ENCODE measurements at regions not wholly inside any gene's neighbourhood (a gene's known extent, or its start where the extent isn't known, plus 50 kb on each side); places are given as distances from the start of the nearest gene placed in this dataset.
"Not testable (repeated sequence)": the region's sequence is repeated elsewhere in the genome, so short reads cannot be mapped to it uniquely, and the experiment has no call there.

DNA sequence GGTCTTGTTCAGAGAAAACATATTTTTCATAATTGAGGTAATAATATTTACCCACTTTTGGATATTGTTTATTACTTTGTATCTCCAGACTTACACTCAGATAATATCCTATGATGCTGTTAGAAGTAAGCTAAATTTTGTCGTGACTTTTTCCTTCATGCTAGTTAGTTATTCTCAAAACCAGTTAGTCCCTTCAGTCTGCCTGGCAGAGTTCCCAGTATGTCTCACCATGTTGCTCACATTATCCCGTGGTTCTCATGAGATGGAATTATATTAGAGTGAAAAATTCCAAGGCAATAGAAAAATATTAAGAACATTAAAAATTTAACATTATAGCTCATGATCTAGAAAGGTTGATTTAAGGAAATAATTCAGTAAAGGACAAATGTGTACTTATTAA is 81.5 kb upstream of the SMIM30 start:
- Mint-ChIP-seq H3K36me3 (no peaks in the 10 kb centered on the region), H3K4me1 (no peaks in the 10 kb centered on the region), H3K27ac (no peak overlapping the region), H3K27me3 (peaks cover 0 to 16% of the 10 kb centered on the region in 2 donors), H3K9me3 (no peaks in the 10 kb centered on the region), H3K4me3 (no peak overlapping the region)
- no peaks in the 10 kb centered on the region for H3K27me3 ChIP-seq (ENCODE audit: insufficient read depth, low read length)
- H3K36me3 ChIP-seq (ENCODE audit: insufficient read depth, low read length) = no peaks in the 10 kb centered on the region
- no peak for DNase-seq
- ChIA-PET CTCF (ENCODE audit: partially characterized antibody) (no interaction called here), POLR2A (ENCODE audit: partially characterized antibody) (no interaction called here)
- no peaks in the 10 kb centered on the region for H3K4me1 ChIP-seq (ENCODE audit: insufficient read depth, low read length)
- no peak overlapping the region for H3K4me3 ChIP-seq (ENCODE audit: low read length in 2 of 2)
- intact Hi-C loops (cut with micrococcal nuclease) = no loop called here
- H3K9me3 ChIP-seq (ENCODE audit: control insufficient read depth in 1 of 2, low read length in 2 of 2) = no peaks in the 10 kb centered on the region
- no peak overlapping the region for H3K27ac ChIP-seq (ENCODE audit: low read depth, low read length)

DNA sequence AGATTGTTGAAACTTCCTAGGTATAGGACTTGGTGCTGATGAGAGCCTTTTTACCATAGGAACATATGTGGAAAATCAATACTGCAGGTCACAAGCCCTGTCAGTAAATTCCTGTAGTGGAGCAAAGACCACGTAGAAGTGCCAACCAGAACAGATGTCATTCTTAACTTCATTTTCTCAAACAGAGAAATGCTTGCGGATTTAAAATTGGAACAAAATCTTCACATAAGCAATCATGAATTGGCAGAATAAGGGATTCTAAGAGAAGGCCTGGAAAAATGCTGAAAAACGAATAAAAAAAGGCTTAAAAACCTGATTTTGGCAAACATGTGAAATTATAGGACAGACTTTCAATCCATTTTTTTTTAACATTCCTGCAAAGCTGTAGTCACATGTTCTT is 80.8 kb upstream of the SMIM30 start:
- ChIA-PET CTCF (ENCODE audit: partially characterized antibody) (no interaction called here), POLR2A (ENCODE audit: partially characterized antibody) (no interaction called here)
- Histone ChIP-seq H3K27me3 (ENCODE audit: insufficient read depth, low read length) (no peaks in the 10 kb centered on the region), H3K4me1 (ENCODE audit: insufficient read depth, low read length) (no peaks in the 10 kb centered on the region), H3K36me3 (ENCODE audit: insufficient read depth, low read length) (no peaks in the 10 kb centered on the region), H3K9me3 (ENCODE audit: control insufficient read depth in 1 of 2, low read length in 2 of 2) (no peaks in the 10 kb centered on the region), H3K4me3 (ENCODE audit: low read length in 2 of 2) (no peak overlapping the region), H3K27ac (ENCODE audit: low read depth, low read length) (no peak overlapping the region)
- Mint-ChIP-seq H3K27ac (no peak overlapping the region), H3K9me3 (no peaks in the 10 kb centered on the region), H3K36me3 (no peaks in the 10 kb centered on the region), H3K4me3 (no peak overlapping the region), H3K27me3 (peaks cover 0 to 14% of the 10 kb centered on the region in 2 donors), H3K4me1 (no peaks in the 10 kb centered on the region)
- DNase-seq = no peak
- intact Hi-C loops (cut with micrococcal nuclease) = no loop called here

DNA sequence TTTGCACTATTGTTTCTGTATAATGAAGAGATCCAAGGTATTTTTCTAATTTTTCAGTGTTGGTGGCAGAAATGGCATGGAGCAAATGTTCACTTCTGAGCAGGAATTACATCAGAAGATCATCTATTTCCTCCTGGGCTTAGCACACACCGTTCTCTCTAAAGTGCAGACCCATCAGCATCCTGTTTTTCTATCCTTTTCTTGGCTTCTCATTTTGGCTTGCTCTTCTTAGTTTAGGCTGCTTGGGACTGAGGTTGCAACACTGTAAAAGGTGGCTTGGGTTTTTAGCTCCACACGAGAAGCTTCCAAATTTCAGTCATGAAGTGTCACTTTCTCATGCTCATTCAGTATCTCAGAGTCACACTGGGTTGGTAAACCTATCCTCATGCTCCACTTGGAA is 79.9 kb upstream of the SMIM30 start:
- ChIA-PET CTCF (ENCODE audit: partially characterized antibody) (no interaction called here), POLR2A (ENCODE audit: partially characterized antibody) (no interaction called here)

DNA sequence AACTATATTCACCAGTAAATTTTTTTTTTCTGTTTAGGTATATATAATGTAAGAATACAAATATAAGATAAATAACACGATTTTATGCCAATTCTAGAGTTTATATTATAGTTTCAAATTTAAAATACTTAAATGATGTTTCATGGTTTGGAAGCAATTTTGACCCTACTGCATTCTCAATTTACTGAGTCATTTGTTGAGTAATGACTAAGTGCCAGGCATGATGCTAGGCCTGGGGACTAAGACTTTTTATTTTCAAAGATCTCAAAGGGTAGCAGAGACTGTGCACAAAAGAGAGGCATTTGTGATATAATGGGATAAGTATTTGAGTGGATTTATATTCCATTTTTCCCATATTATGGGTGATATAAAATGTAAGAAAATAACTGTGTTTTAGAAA is 78.9 kb upstream of the SMIM30 start:
- H3K27ac ChIP-seq (ENCODE audit: low read depth, low read length) = no peak overlapping the region
- H3K9me3 ChIP-seq (ENCODE audit: control insufficient read depth in 1 of 2, low read length in 2 of 2) = no peaks in the 10 kb centered on the region
- DNase-seq = no peak
- no peaks in the 10 kb centered on the region for H3K4me1 ChIP-seq (ENCODE audit: insufficient read depth, low read length)
- Mint-ChIP-seq H3K9me3 (no peaks in the 10 kb centered on the region), H3K36me3 (no peaks in the 10 kb centered on the region), H3K27ac (no peak overlapping the region), H3K27me3 (peaks cover 0 to 9% of the 10 kb centered on the region in 2 donors), H3K4me1 (no peaks in the 10 kb centered on the region), H3K4me3 (no peak overlapping the region)
- H3K27me3 ChIP-seq (ENCODE audit: insufficient read depth, low read length) = no peaks in the 10 kb centered on the region
- intact Hi-C loops (cut with micrococcal nuclease) = no loop called here
- H3K36me3 ChIP-seq (ENCODE audit: insufficient read depth, low read length) = no peaks in the 10 kb centered on the region
- ChIA-PET POLR2A (ENCODE audit: partially characterized antibody) (no interaction called here), CTCF (ENCODE audit: partially characterized antibody) (no interaction called here)
- H3K4me3 ChIP-seq (ENCODE audit: low read length in 2 of 2) = no peak overlapping the region

More for the DNA sequence above, 79.9 kb upstream of the SMIM30 start:
- Mint-ChIP-seq H3K36me3 (no peaks in the 10 kb centered on the region), H3K4me3 (no peak overlapping the region), H3K27me3 (peaks cover 0 to 9% of the 10 kb centered on the region in 2 donors), H3K27ac (no peak overlapping the region), H3K9me3 (no peaks in the 10 kb centered on the region), H3K4me1 (no peaks in the 10 kb centered on the region)
- no peak overlapping the region for H3K4me3 ChIP-seq (ENCODE audit: low read length in 2 of 2)
- H3K27ac ChIP-seq (ENCODE audit: low read depth, low read length) = no peak overlapping the region
- H3K36me3 ChIP-seq (ENCODE audit: insufficient read depth, low read length) = no peaks in the 10 kb centered on the region
- intact Hi-C loops (cut with micrococcal nuclease) = no loop called here
- no peak for DNase-seq
- H3K9me3 ChIP-seq (ENCODE audit: control insufficient read depth in 1 of 2, low read length in 2 of 2) = no peaks in the 10 kb centered on the region
- no peaks in the 10 kb centered on the region for H3K27me3 ChIP-seq (ENCODE audit: insufficient read depth, low read length)
- no peaks in the 10 kb centered on the region for H3K4me1 ChIP-seq (ENCODE audit: insufficient read depth, low read length)

DNA sequence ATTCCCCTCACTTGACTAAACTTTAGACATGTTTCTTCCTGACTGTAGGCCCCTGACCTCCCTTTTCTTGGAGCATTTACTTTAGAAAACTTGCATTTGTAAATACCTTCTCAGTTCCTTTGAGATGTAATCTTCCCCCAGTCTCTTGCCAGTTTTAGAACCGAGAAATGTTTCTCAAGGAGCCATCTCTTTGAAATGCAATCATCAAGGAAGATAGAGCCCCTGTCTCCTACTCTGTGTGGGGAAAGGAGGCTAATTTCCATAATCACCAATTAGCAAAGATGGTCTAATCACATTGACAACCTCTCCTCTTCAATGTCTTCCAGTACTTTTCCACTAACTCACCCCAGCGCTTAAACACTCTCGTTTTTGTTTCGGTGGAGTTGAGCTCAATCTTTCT is 70.0 kb upstream of the SMIM30 start:
- no peak overlapping the region for H3K27ac Mint-ChIP-seq
- CTCF ChIA-PET (ENCODE audit: partially characterized antibody) = no interaction called here
- POLR2A ChIA-PET (ENCODE audit: partially characterized antibody) = no interaction called here

DNA sequence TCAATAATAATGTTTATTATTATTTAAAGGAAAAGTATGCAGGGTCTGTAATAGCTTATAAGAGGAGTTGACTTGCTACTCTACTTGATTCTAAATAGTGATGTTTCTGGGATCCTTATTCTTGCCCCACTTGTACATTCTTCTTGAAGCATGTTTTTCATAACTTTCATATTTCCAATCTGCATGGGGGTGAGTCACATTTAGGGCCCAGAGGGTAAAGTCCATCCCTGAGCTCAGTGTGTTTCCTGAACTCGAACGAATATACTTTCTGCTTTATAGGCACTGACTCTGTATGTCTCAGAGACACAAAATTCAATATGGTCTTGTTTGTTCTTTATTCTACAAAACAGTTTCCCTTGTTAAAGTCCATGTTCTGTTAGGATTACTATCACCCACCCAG is 61.0 kb upstream of the SMIM30 start:
- DNase-seq = no peak
- H3K4me3 Mint-ChIP-seq = no peak overlapping the region
- peaks cover 2 to 3% of the 10 kb centered on the region in 2 donors for H3K27me3 Mint-ChIP-seq
- Histone ChIP-seq H3K27me3 (ENCODE audit: insufficient read depth, low read length) (no peaks in the 10 kb centered on the region), H3K36me3 (ENCODE audit: insufficient read depth, low read length) (no peaks in the 10 kb centered on the region), H3K4me1 (ENCODE audit: insufficient read depth, low read length) (no peaks in the 10 kb centered on the region), H3K4me3 (ENCODE audit: low read length in 2 of 2) (no peak overlapping the region), H3K27ac (ENCODE audit: low read depth, low read length) (no peak overlapping the region), H3K9me3 (ENCODE audit: control insufficient read depth in 1 of 2, low read length in 2 of 2) (no peaks in the 10 kb centered on the region)
- H3K36me3 Mint-ChIP-seq = no peaks in the 10 kb centered on the region
- intact Hi-C loops (cut with micrococcal nuclease) = no loop called here
- CTCF ChIA-PET (ENCODE audit: partially characterized antibody) = no interaction called here
- H3K9me3 Mint-ChIP-seq = peaks cover 0 to 2% (median 0%) of the 10 kb centered on the region in 8 donors
- H3K27ac Mint-ChIP-seq = no peak overlapping the region
- POLR2A ChIA-PET (ENCODE audit: partially characterized antibody) = no interaction called here
- H3K4me1 Mint-ChIP-seq = no peaks in the 10 kb centered on the region

More for the DNA sequence above, 70.0 kb upstream of the SMIM30 start:
- no peak overlapping the region for H3K4me3 Mint-ChIP-seq
- Histone ChIP-seq H3K27me3 (ENCODE audit: insufficient read depth, low read length) (no peaks in the 10 kb centered on the region), H3K4me1 (ENCODE audit: insufficient read depth, low read length) (no peaks in the 10 kb centered on the region), H3K27ac (ENCODE audit: low read depth, low read length) (no peak overlapping the region), H3K36me3 (ENCODE audit: insufficient read depth, low read length) (no peaks in the 10 kb centered on the region), H3K4me3 (ENCODE audit: low read length in 2 of 2) (no peak overlapping the region), H3K9me3 (ENCODE audit: control insufficient read depth in 1 of 2, low read length in 2 of 2) (no peaks in the 10 kb centered on the region)
- intact Hi-C loops (cut with micrococcal nuclease) = no loop called here
- peaks cover 0 to 2% of the 10 kb centered on the region in 2 donors for H3K27me3 Mint-ChIP-seq
- peaks cover 0 to 2% (median 0%) of the 10 kb centered on the region in 8 donors for H3K9me3 Mint-ChIP-seq
- H3K4me1 Mint-ChIP-seq = no peaks in the 10 kb centered on the region
- no peaks in the 10 kb centered on the region for H3K36me3 Mint-ChIP-seq
- DNase-seq = no peak

DNA sequence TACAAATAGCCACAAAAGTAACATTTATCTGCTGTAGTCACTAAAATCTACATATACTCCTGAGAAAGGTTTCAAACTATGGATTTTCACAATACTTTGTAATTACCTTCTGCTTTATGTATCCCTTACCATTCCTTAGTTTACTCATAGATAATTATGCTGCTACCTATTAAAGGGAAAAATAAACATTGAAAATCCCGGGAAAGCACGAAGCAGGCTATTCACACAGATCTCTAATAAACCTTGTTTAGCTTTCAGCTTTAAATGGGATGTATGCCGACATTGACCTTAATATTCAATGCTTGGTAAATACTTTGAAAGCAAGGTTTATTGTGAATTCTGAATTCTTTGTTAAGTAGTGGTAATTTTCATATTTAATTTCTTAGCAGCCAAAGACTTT is 58.5 kb upstream of the SMIM30 start:
- CTCF ChIA-PET (ENCODE audit: partially characterized antibody) = no interaction called here
- no peak overlapping the region for H3K4me3 ChIP-seq (ENCODE audit: low read length in 2 of 2)
- no peak overlapping the region for H3K27ac Mint-ChIP-seq
- no peak for DNase-seq
- peaks cover 2 to 4% of the 10 kb centered on the region in 2 donors for H3K27me3 Mint-ChIP-seq
- no peaks in the 10 kb centered on the region for H3K9me3 ChIP-seq (ENCODE audit: control insufficient read depth in 1 of 2, low read length in 2 of 2)
- H3K9me3 Mint-ChIP-seq = peaks cover 0 to 5% (median 0%) of the 10 kb centered on the region in 8 donors
- H3K36me3 Mint-ChIP-seq = no peaks in the 10 kb centered on the region
- H3K4me1 ChIP-seq (ENCODE audit: insufficient read depth, low read length) = no peaks in the 10 kb centered on the region
- no peak overlapping the region for H3K4me3 Mint-ChIP-seq
- no peaks in the 10 kb centered on the region for H3K4me1 Mint-ChIP-seq
- no peak overlapping the region for H3K27ac ChIP-seq (ENCODE audit: low read depth, low read length)
- intact Hi-C loops (cut with micrococcal nuclease) = no loop called here
- H3K36me3 ChIP-seq (ENCODE audit: insufficient read depth, low read length) = no peaks in the 10 kb centered on the region
- POLR2A ChIA-PET (ENCODE audit: partially characterized antibody) = no interaction called here
- H3K27me3 ChIP-seq (ENCODE audit: insufficient read depth, low read length) = no peaks in the 10 kb centered on the region

DNA sequence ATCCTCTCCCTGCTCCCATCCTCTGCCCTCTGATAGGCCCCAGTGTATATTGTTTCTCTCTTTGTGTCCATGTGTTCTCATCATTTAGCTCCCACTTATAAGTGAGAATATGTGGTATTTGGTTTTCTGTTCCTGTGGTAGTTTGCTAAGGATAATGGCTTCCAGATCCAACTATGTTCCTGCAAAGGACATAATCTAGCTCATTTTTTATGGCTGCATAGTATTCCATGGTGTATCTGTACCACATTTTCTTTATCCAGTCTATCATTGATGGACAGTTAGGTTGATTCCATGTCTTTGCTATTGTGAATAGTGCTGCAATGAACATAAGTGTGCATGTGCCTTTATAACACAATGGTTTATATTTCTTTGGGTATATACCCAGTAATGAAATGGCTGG is 57.8 kb upstream of the SMIM30 start:
- H3K27ac ChIP-seq (ENCODE audit: low read depth, low read length); CTCF ChIA-PET (ENCODE audit: partially characterized antibody); H3K4me3 ChIP-seq (ENCODE audit: low read length in 2 of 2); POLR2A ChIA-PET (ENCODE audit: partially characterized antibody); H3K36me3 Mint-ChIP-seq; H3K27ac Mint-ChIP-seq; H3K4me3 Mint-ChIP-seq; H3K4me1 ChIP-seq (ENCODE audit: insufficient read depth, low read length); intact Hi-C loops (cut with micrococcal nuclease); DNase-seq; H3K9me3 Mint-ChIP-seq; H3K27me3 ChIP-seq (ENCODE audit: insufficient read depth, low read length); H3K36me3 ChIP-seq (ENCODE audit: insufficient read depth, low read length); H3K4me1 Mint-ChIP-seq; H3K9me3 ChIP-seq (ENCODE audit: control insufficient read depth in 1 of 2, low read length in 2 of 2); H3K27me3 Mint-ChIP-seq: not testable (repeated sequence)

All from CD4-positive, alpha-beta memory T cell (primary cell).